HEK293 (cell line): ENCODE measurements at regions not wholly inside any gene's neighbourhood (a gene's known extent, or its start where the extent isn't known, plus 50 kb on each side); places are given as distances from the start of the nearest gene placed in this dataset.

Experiments used
- CTCF ChIP-seq: fragments of 450-650 bp; formaldehyde crosslinking; IDR thresholded peaks from 2 replicates; pipeline ENCODE4 v1.5.1; 2016; ENCODE audit warnings: missing biosample characterization, missing genetic modification characterization
- ZBTB10 ChIP-seq: fragments of 450-650 bp; formaldehyde crosslinking; IDR thresholded peaks from 2 replicates; pipeline ENCODE4 v1.5.1; 2016; ENCODE audit warnings: missing biosample characterization, missing genetic modification characterization
- ZFP37 ChIP-seq: fragments of 450-650 bp; formaldehyde crosslinking; IDR thresholded peaks from 2 replicates; pipeline ENCODE4 v1.5.1; 2016; ENCODE audit warnings: missing biosample characterization, missing genetic modification characterization
- ZNF10 ChIP-seq: fragments of 450-650 bp; formaldehyde crosslinking; IDR thresholded peaks from 2 replicates; pipeline ENCODE4 v1.5.1; 2017; ENCODE audit warnings: missing biosample characterization, missing genetic modification characterization
- ZNF140 ChIP-seq: fragments of 450-650 bp; formaldehyde crosslinking; IDR thresholded peaks from 2 replicates; pipeline ENCODE4 v1.5.1; 2016; ENCODE audit warnings: missing biosample characterization, missing genetic modification characterization
- ZNF280C ChIP-seq: fragments of 450-650 bp; formaldehyde crosslinking; IDR thresholded peaks from 2 replicates; pipeline ENCODE4 v1.5.1; 2016; ENCODE audit warnings: missing biosample characterization, missing genetic modification characterization
- ZNF302 ChIP-seq: fragments of 450-650 bp; formaldehyde crosslinking; IDR thresholded peaks from 2 replicates; pipeline ENCODE4 v1.5.1; 2016; ENCODE audit warnings: missing biosample characterization, missing genetic modification characterization, low read depth
- ZNF433 ChIP-seq: fragments of 450-650 bp; formaldehyde crosslinking; IDR thresholded peaks from 2 replicates; pipeline ENCODE4 v1.5.1; 2016; ENCODE audit warnings: missing biosample characterization, missing genetic modification characterization, low read depth
- ZNF501 ChIP-seq: fragments of 450-650 bp; formaldehyde crosslinking; IDR thresholded peaks from 2 replicates; pipeline ENCODE4 v1.5.1; 2016; ENCODE audit warnings: missing biosample characterization, missing genetic modification characterization
- TF ChIP-seq, protein P1 (sequence below): fragments of 450-650 bp; formaldehyde crosslinking; IDR thresholded peaks from 2 replicates; pipeline ENCODE4 v1.5.1; 2016; ENCODE audit warnings: missing biosample characterization, missing genetic modification characterization

- no peak for TF ChIP-seq ZNF501
- TF ChIP-seq ZNF280C (tag by site-specific recombination) = no peak
- TF ChIP-seq CTCF (tag by site-specific recombination) = no peak
- no peak for TF ChIP-seq ZNF302 (tag by site-specific recombination)
- no peak for TF ChIP-seq ZNF10 (tag by site-specific recombination)
- no peak for TF ChIP-seq ZNF140 (tag by site-specific recombination)
- no peak for TF ChIP-seq ZFP37
- TF ChIP-seq ZBTB10 (tag by site-specific recombination) = no peak
- no peak for TF ChIP-seq ZNF433 (tag by site-specific recombination)
- TF ChIP-seq, protein P1, sequence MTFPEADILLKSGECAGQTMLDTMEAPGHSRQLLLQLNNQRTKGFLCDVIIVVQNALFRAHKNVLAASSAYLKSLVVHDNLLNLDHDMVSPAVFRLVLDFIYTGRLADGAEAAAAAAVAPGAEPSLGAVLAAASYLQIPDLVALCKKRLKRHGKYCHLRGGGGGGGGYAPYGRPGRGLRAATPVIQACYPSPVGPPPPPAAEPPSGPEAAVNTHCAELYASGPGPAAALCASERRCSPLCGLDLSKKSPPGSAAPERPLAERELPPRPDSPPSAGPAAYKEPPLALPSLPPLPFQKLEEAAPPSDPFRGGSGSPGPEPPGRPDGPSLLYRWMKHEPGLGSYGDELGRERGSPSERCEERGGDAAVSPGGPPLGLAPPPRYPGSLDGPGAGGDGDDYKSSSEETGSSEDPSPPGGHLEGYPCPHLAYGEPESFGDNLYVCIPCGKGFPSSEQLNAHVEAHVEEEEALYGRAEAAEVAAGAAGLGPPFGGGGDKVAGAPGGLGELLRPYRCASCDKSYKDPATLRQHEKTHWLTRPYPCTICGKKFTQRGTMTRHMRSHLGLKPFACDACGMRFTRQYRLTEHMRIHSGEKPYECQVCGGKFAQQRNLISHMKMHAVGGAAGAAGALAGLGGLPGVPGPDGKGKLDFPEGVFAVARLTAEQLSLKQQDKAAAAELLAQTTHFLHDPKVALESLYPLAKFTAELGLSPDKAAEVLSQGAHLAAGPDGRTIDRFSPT = no peak
These were observed 137.0 kb downstream of the EN1 start for GRCh38 chr2:118710481-118710880.
